PFSK-1 (cell line): ENCODE measurements at regions not wholly inside any gene's neighbourhood (a gene's known extent, or its start where the extent isn't known, plus 50 kb on each side); places are given as distances from the start of the nearest gene placed in this dataset.

Source experiments
- FOXP2 ChIP-seq: optimal IDR thresholded peaks from 2 replicates; pipeline ENCODE3; 2011; ENCODE audit warnings: borderline replicate concordance, control low read depth, inconsistent platforms; ENCODE audit not compliant: insufficient read depth; ENCODE audit errors: extremely low read length, extremely low read depth
- POLR2AphosphoS5 ChIP-seq: IDR thresholded peaks from 2 replicates; pipeline ENCODE4 v1.6.1; 2012; ENCODE audit warnings: low read depth, mild to moderate bottlenecking, control low read depth, low read length, moderate library complexity
- REST ChIP-seq, 2 experiments: IDR thresholded peaks; 2 replicates each; pipeline versions ENCODE4 v1.6.1 to v1.8.0; 2011 to 2012; ENCODE audit warnings: low read depth in 2 of 2, low read length in 2 of 2, control low read depth in 1 of 2, inconsistent platforms in 1 of 2, mild to moderate bottlenecking in 1 of 2, moderate library complexity in 1 of 2; ENCODE audit not compliant: insufficient read depth in 1 of 2
- SIN3A ChIP-seq: IDR thresholded peaks from 2 replicates; pipeline ENCODE4 v1.6.1; 2012; ENCODE audit warnings: mild to moderate bottlenecking, low read length, moderate library complexity, borderline replicate concordance; ENCODE audit not compliant: insufficient read depth
- TAF1 ChIP-seq: IDR thresholded peaks from 2 replicates; pipeline ENCODE4 v1.6.1; 2012; ENCODE audit warnings: low read length, control low read depth, borderline replicate concordance; ENCODE audit not compliant: insufficient read depth

GRCh38 chr2:10252661-10253060 lies 50.0 kb upstream of the HPCAL1 start:
- TF ChIP-seq TAF1: no peak
- TF ChIP-seq SIN3A: no peak
- TF ChIP-seq REST (IDR thresholded peaks at IDR 0.05; ENCODE audit: insufficient read depth in 1 of 2, low read depth in 2 of 2, low read length in 2 of 2): no peak
- no peak for TF ChIP-seq FOXP2
- TF ChIP-seq POLR2AphosphoS5: no peak
